ENCODE measurements at regions not wholly inside any gene's neighbourhood (a gene's known extent, or its start where the extent isn't known, plus 50 kb on each side); places are given as distances from the start of the nearest gene placed in this dataset.

DNA sequence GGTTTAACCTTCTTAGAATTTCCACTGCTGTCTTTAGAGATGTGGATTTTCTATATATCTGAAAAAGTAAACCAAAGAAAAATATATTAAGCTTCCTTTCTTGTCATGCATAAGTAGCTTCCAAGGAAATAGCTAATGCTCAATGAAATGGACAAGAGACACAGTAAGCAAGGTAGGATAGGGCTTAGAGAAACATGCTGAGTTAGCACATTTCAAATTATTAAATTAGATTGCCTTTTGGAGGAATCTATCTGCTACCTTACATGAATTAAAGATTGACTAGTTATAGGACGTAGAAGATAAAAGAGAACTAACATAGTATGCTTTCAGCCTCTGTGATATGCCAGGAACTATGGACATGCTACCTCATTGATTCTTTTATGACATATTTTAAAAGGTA lies 824.6 kb downstream of the TUSC7 start:
- no peak for DNase-seq

DNA sequence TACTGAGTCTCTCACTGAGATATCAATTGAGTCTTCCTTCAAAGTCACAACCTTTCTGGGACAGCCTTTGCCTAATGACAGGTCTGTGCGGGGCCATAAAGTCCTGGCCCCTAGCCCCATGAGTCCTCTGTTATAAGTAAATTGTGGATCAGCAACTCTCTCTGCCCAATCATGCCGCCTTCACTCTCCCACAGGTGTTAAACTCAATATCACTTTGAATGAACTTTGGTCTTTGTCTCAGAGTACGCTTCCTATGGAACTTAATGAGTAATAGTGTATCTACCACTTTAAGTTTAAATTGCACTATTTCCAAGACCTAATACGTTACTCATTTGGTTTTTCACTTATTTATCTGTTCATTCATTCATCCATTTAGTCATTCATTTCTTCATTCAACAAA lies 826.4 kb downstream of the TUSC7 start:
- DNase-seq, result no peak

DNA sequence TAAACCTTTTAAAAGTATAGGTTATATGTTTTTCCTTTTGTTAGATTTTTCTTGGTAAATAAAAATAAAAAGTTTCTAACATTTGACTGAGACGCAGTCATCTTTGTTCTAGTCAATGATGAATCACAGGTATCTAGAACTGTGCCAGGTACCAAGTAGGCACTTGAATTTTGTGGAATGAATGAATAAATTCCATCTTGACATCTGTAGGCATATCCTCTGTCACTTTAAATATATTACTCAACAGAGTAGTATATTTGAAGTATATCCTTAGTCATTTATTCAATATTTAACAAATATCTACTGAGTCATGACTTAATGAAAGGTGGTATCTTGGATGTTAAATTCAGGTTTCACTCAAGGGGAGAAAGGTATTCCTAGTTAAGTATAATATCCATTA lies 828.4 kb downstream of the TUSC7 start:
- DNase-seq, result no peak

DNA sequence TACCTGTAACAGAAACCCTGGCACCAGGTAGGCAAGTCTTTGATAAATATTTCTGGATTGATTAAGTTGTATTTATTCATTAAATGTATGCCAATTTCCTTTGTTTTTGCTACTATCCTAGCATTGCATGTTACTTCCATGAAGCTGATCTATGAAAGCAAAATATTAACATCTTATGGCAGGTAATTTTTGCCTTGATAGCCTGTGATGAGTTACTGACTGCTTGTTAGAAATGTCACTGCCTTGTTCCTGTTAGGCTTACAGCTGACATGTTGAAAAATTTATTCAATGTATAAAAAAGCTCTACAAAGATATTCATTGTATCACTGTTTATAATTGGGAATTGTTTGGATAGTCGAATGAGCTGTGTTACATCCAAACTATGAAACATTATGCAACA lies 830.1 kb downstream of the TUSC7 start:
- no peak for DNase-seq

DNA sequence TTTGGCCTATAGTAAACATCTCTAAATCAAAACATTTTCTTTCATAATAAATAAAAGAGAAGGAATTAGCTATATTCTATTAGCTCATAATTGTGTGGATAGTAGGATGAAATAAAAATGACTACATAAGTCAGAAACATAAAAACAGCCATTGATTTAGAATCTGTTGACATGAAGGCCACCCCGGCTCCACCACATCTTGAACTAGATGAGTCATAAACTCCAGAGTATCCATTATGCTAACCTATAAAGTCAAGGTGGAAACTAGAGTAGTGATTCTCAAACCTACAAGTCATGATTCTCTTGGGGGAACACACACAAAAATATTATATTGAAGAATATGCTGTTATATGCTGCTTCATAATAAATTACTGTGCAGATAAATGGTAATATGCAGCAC lies 831.0 kb downstream of the TUSC7 start:
- DNase-seq, result no peak

DNA sequence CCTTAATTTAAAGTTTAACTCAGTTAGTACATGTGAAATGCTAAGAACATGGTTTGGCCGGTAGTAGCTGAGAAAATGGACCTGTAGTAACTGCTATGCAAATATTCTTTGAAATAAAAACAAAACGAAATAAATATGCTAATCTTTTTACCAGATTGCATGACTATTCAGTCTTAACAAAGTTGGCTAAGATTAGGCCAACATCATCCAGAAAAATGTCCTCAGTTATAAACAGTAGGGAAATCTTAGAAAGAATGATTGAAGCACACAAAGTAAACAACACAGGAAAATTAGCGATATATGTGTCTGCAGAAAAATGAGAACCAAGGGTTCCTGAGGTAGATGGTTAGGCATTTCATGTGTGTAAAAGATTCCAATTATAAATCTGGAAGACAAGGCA lies 832.1 kb downstream of the TUSC7 start:
- no peak for DNase-seq

DNA sequence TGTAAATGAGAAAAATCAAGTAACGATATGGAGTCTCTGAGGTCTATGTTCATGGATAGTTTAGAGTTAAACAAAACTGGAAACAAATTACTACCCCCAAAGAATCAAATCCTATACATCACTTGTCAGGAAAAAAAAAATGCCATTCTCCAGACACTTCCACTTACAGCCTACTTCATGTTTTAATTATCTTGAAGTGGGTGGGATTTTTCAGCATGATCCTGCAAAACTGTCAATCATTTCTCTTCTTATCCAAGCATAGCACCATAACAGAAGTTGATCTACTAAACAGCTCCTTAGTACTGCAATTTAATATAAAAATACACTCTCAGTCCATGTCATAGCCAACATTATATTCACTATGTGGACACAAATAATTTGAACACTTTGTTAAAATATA lies 833.9 kb downstream of the TUSC7 start:
- no peak for DNase-seq

DNA sequence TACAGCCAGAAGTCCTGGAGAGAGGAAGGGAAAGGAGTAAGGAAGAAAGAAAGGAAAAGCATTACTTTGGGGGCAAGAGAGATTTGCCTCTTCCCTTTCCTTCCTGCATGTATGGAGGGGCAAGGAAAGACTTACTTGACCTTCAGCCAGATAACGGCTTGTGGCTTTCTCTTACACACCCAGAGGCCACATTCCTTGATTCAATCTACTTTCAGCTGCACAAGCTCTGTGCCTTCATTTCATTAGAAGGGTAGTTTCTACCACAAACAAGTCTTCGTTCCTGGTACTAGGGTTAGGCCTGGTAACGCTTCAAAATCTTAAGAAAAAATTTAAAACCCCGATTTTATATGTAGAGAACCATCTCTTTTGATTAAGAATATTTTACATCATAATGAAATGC lies 835.9 kb downstream of the TUSC7 start:
- no peak for DNase-seq

DNA sequence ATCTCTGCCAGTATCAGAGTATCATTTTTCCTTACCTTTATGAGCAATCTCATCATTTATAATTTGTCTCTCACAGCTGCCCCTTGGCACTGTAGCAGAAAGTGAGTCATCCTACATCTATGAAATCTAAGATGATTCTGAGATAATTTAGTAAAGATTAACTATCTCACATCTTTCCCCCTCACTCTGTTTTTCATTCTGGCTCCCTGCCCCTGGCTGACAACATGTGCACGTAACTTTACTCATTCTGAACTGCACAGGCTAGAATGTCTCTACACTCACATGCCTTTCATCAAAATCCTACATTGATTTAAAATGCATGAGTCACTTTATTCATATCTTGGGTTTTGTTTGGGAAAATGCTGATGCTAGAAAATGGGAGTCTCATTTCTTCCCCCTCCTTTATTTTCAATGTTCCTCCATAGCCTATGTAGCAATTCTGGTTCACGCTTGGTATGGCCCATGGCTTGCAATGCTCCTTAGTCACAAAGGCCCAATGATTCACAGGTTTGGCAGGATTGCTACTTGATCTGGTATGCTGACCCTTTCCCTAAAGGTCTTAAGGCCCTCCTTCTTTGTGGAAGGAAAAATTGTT lies 838.5 kb downstream of the TUSC7 start:
- DNase-seq, result no peak

DNA sequence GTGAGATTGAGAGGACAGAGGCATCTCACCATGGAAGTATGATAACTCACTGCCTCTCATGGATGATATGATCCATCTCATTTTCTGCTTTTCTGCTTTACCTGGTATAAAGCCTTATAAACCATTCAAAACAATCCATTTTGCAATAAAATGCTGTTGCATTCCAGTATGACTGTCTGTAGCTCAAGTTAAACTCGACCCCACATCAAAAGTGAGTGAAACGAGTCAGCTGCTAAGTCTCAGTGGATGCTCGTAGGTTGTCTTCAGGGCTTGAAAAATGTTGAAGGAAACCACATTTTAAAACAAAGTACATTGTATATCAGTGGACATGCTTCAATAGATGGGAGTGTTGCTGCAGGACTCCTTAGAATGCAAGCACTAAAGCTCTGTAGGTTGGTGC lies 839.0 kb downstream of the TUSC7 start:
- DNase-seq, result no peak

DNA sequence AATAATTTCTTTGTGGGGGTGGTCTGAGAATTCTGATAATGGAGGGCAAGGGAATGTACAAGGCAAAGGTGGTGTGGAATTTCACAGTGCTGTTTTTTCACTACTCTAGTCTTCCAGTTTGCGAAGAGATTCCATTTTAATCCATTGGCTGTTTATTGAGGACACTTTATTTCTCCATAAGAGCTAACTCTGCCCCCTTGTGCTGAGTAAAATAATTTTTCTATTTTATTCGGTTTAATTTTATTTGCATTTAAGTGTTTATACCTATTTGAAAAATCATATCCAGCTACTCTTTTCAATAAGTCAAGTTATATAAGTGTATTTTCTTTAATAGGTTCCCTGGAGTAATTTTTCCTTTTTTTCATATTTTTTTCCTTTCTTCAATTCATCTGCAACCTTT lies 840.1 kb downstream of the TUSC7 start:
- DNase-seq, result no peak

DNA sequence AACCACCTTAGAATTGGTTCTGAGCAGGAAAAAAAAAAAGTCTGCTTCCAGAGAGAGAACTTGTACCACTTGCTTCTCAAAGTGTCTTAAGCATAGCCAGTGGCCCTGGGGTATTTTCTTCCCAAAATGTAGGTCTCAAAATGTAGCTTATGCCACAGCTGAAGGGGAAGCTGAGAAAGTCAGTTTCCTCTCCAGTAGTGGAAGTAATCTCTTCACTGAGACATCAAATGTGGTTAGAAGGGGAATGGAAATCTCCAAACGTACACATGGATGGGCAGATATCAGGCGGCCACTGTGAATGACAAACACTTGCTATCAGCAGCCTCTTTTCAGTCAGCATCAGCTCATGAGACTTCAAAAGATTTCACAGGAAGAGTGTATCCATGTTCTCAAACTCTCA lies 841.2 kb downstream of the TUSC7 start:
- no peak for DNase-seq

DNA sequence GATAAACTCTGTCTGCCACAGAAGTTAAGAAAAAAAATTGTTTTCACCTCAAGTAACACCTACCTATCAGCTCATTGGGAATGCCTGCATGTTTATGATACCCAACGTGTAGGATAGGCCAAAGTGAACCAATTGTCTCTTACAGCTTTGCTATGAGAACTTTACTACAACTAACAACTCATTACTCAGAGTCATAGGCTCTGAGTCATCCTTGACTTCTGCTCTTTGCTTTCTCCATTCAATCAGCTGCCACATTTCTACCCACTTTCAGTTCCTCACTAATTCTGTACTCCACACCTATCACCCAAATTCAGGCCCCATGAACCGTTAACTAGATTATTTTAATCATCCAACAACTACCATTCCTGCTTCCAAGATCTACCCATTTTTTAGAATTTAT lies 843.9 kb downstream of the TUSC7 start:
- no peak for DNase-seq

DNA sequence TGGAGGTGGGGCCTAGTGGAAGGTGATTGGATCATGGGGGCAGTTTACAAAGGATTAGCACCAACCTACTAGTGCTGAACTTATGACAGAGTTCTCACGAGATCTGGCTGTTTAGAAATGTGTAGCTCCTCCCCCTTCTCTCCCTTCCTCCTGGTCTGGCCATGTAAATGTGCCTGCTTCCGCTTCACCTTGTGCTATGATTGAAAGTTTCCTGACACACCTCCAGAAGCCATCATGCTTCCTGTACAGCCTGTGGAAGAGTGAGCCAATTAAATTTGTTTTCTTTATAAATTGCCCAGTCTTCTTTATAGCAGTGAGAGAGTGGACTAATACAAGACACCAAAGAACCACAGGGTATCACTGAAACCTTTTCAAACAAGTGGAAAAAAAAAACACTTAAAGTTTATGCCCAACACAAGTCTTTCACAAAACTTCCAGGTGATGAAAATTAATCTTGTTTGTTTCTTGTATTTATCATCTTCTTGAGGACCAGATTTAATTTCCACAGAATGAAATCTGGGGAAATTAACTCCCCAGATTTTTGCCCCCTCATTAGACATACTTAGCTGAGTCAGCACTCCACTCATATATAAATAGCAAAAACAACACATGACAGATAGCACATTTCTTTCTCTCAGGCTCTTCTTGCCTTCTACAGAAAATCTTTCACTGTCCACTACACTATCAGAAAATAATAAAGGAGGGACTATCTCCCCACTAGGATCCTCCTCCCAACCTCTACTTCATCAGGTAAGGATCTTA lies 847.2 kb downstream of the TUSC7 start:
- no peak for DNase-seq

DNA sequence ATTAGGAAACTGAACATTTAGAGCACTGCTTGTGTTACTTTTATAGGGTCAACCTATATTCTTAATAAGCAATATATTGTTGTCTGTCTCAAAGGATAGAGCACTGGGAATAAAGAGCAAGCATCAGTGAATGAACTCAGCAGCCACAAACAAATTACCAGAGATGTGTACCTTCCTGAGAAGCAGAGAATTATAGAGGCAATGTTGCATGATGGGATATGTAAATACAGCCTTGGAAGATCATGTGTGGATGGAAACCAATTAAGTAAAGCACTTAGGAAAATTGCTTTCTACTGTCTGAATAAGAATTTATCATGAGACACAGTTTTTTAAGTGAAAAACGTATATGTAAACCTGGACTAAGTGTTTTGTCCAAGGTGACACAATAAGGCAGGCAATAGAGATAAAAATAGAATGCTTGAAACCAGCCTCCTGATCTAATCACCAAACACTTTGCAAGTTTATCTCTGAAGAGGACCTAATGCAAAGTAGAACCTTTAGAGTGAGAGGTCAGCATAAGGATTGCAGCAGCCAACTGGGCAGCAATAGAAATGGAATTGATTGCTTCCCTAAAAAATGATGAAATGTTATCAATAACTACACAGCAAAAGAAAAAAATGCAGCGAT lies 848.0 kb downstream of the TUSC7 start:
- DNase-seq, result no peak

DNA sequence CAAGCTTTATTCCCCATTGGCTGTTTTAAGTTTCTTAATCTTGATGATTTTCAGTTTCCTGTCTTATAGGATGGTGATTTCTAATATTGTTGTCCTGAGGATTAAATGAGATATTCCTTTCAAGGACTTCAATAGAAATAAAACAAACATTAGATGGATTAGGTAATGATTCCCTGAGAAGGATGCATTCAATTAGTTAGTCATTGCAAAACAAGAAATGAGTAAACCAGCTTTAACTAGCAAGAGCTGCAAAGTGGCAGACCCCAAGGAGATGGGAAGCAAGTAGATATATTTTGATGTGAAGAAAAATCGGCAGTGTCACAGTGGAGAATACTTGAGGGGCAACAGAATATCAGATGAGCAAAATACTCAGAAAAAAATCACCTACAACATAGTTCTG lies 849.1 kb downstream of the TUSC7 start:
- no peak for DNase-seq

DNA sequence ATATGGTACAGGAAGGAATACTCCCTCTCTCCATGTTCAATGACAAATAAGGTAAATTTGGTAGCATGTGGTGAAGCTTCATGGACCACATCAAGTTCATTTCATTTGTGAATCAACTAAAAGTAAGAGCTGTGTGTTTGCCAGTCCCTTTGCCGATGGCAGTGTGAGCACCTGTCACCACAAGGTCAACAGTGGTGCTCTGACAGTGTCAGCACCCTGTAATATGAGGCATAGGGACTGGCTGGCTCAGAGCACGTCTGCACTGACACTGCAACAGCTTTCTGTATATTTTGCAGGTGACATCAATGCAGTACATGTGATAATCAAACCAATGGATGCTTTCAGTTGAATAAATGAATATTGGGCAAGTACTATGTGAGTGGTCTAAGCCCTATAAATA lies 852.4 kb downstream of the TUSC7 start:
- no peak for DNase-seq

DNA sequence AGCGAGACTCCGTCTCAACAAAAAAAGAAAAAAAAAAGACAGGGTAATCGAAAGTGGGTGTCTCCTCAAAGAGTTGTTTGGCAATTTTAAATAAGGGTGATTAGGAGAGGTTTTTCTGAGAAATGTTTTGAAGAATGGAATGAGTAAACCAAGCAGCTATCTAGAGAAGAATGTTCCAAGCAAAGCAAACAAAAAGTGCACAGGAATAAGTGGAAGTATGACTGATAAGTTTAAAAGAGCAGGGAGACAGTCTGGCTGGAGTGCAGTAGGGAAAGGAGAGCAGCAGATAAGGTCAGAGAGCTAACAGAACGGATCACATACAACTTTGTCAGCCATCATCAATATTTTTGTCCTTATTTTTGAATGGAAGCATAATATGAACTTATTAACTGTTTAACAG lies 853.5 kb downstream of the TUSC7 start:
- DNase-seq, result no peak

DNA sequence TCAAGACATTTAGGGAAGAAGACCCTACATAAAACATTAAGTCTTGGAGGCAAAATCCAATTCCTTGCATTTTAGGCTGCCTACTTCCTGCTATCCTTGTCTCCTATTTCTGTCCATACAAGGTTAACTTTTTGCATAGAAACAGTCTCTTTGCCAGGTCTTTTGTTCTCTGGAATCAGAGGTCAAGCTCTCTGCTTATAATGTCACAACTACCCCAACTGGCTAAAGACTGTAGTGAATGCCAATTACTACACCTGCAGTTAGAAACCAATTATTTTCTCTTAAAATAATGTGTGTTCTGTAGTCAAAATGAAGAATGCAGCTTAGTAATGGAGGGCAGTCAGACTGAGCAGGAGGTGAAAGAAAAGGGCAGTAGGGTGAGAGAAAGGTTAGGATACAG lies 856.2 kb downstream of the TUSC7 start:
- DNase-seq, result no peak

DNA sequence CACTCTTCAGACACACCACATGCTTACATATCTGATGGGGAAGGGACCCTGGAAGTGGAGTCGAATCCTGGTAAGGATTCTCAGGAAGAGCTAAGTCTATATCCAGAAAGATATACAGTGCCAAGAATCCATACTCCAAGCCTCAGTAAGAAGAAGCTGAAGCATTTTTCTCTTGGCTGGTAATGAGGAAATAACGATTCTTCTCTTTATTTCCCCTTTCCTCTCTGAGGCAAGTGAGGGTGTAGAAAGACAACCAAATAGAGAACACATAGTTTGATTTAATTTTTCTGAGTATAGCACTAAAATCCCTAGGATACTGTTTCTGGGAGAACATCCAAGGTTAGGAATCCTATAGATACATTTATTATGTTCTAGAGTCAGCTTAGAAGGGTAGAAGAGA lies 857.3 kb downstream of the TUSC7 start:
- DNase-seq, result no peak

DNA sequence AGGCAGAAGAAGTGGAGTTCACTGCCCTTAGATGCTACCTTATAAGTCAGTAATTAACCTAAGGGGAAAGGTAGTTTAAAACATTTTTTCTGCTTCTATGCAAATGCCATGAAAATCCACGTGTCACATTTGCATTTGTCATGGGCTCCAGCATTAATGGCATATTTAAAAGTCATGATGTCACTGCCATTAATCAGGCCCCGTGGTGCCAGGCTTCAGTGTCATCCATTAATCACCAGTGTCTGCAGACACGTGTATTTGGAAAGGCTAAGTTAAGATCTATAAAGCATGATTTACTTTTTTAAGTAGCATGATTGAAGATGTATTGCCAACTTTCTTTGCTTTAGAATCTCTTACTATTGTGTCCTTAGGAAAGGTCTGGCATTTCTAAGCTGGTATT lies 857.8 kb downstream of the TUSC7 start:
- DNase-seq, result no peak

DNA sequence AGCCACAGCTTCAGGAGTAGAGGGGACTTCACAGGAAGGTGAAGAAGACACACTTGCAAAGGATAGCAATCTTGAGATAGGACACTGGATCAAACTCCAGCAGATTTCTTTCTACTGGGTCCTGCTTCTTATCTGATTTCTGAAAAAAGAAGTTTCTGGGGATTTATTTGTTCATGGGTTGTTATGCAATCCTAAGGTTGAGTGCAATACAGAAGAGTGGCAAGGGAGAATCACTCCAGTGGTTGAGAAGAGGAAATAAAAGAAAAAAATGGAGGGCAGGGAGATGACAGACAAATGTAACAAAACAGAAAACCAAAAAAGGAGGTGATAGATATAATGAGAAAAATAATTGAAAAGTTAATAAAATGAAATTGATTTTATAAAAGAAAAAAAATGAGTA lies 858.3 kb downstream of the TUSC7 start:
- DNase-seq, result no peak

DNA sequence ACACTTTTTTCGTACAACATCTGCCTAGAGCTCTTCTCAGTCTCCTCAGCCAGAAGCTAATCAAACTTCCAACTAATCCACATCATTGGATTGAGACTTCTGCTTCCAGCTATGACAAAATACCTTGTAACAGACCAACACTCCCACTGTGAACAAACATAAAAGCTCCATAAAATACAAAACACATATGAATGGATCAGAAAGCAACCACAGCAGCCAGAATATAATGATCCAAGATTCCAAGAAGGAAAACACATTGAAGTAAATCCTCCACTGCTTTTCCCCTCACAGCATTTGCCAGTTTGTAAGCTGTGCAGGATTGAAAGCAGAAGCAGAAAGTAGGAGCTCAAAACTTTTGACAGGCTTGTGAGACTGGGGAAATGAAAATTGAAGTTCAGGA lies 863.2 kb downstream of the TUSC7 start:
- DNase-seq, result no peak

DNA sequence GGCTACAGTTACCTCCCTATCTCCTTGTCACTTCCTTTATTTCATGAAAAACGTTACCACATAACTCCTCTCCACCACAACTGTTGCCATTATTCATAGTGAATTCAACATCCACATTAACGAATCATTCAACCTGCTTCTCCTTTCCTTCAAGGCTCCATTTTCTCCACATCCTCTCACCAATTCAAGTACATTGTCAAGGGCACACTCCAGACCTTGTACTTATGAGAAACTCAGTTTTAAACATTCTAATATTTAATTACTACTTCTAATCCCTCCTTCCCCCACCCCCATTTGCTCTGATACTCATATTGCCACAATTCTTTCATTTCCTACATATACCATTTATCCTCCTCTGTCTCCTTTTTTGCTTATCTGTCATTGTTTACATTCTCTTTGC lies 871.2 kb downstream of the TUSC7 start:
- DNase-seq, result no peak

DNA sequence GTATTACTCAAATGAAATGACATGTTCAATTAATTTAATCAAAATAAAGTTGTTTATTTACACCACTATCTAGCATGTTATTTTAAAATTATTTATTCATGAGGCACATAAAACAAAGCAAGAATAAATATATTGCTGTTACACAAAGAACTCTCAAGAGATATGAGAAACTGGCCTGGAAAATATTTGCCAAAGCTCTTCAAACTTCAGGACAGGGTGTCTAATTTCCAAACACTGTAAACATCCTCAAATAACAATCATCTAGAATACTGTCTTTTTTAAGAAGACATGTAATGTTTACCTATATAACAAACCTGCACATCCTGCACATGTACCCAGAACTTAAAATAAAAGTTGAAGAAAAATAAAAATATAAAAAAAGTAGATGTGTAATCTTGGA lies 876.6 kb downstream of the TUSC7 start:
- no peak for DNase-seq
